CD14-positive monocyte (primary cell): ENCODE measurements at regions not wholly inside any gene's neighbourhood (a gene's known extent, or its start where the extent isn't known, plus 50 kb on each side); places are given as distances from the start of the nearest gene placed in this dataset.

ENCODE experiments used
- DNase-seq, 3 donors: peaks; one replicate each; pipeline ENCODE4 v3.0.0-alpha.2; 2011 to 2022
- H2AFZ ChIP-seq: 2 replicates; pipeline ENCODE4 v1.6.0; 2012; ENCODE audit warnings: mild to moderate bottlenecking, low read depth, low read length, inconsistent platforms; ENCODE audit not compliant: insufficient read depth, poor library complexity, severe bottlenecking
- H3K27ac ChIP-seq, 2 donors: 1 replicate in 1 of 2; 2 replicates in 1 of 2; pipeline ENCODE4 v1.5.1; 2012 to 2013; ENCODE audit warnings: low read length in 2 of 2, control low read depth in 1 of 2, inconsistent platforms in 1 of 2, low read depth in 1 of 2, mild to moderate bottlenecking in 1 of 2
- H3K27me3 ChIP-seq, 2 donors: one replicate each; pipeline versions ENCODE4 v1.6.0 to v1.6.1; 2011 to 2013; ENCODE audit warnings: low read length in 2 of 2; ENCODE audit not compliant: control insufficient read depth in 2 of 2, insufficient read depth in 2 of 2
- H3K36me3 ChIP-seq, 2 donors: replicated peaks in 1 of 2; 1 replicate in 1 of 2; 2 replicates in 1 of 2; pipeline versions ENCODE4 v1.5.1 to v1.6.1; 2012 to 2013; ENCODE audit warnings: low read length in 2 of 2, control low read depth in 1 of 2, inconsistent platforms in 1 of 2, mild to moderate bottlenecking in 1 of 2; ENCODE audit not compliant: insufficient read depth in 2 of 2, control insufficient read depth in 1 of 2
- H3K4me1 ChIP-seq, 2 donors: 1 replicate in 1 of 2; 2 replicates in 1 of 2; pipeline versions ENCODE4 v1.5.1 to v1.6.1; 2012 to 2013; ENCODE audit warnings: low read length in 2 of 2, control low read depth in 1 of 2, inconsistent platforms in 1 of 2, mild to moderate bottlenecking in 1 of 2, moderate library complexity in 1 of 2; ENCODE audit not compliant: insufficient read depth in 2 of 2, control insufficient read depth in 1 of 2
- H3K4me2 ChIP-seq: replicated peaks from 2 replicates; pipeline ENCODE3; 2012; ENCODE audit warnings: low read length, moderate library complexity, mild to moderate bottlenecking; ENCODE audit not compliant: poor library complexity, severe bottlenecking; ENCODE audit errors: extremely low read depth
- H3K4me3 ChIP-seq, 3 experiments: fragments of 200-600 bp in 1 of 3; sonication (generic) in 1 of 3; replicated peaks in 1 of 3; 1 replicate in 2 of 3; 2 replicates in 1 of 3; pipeline ENCODE4 v1.5.1; 2011 to 2013; ENCODE audit warnings: low read length in 3 of 3, mild to moderate bottlenecking in 3 of 3, control low read depth in 2 of 3, low read depth in 2 of 3, inconsistent platforms in 1 of 3, moderate library complexity in 1 of 3
- H3K79me2 ChIP-seq: 2 replicates; pipeline ENCODE4 v1.6.0; 2012; ENCODE audit warnings: mild to moderate bottlenecking, control low read depth, inconsistent platforms, low read length, moderate library complexity; ENCODE audit not compliant: insufficient read depth
- H3K9ac ChIP-seq: 2 replicates; pipeline ENCODE4 v1.6.0; 2017; ENCODE audit warnings: low read length, mild to moderate bottlenecking; ENCODE audit not compliant: insufficient read depth, poor library complexity, severe bottlenecking
- H3K9me3 ChIP-seq, 2 donors: replicated peaks in 1 of 2; 1 replicate in 1 of 2; 2 replicates in 1 of 2; pipeline versions ENCODE4 v1.5.1 to v1.6.1; 2012 to 2013; ENCODE audit warnings: low read length in 2 of 2, control low read depth in 1 of 2; ENCODE audit not compliant: control insufficient read depth in 1 of 2, insufficient read depth in 1 of 2
- H4K20me1 ChIP-seq: 2 replicates; pipeline ENCODE4 v1.6.0; 2012; ENCODE audit warnings: mild to moderate bottlenecking, low read length, control low read depth, moderate library complexity; ENCODE audit not compliant: insufficient read depth
- H3K27ac Mint-ChIP-seq, 7 donors: one replicate each; pipeline ENCODE4 v1.8.0; 2020; ENCODE audit warnings: mild to moderate bottlenecking in 7 of 7, mixed read lengths in 7 of 7, moderate library complexity in 6 of 7, inconsistent platforms in 2 of 7
- H3K27me3 Mint-ChIP-seq, 3 donors: one replicate each; pipeline ENCODE4 v1.8.0; 2021 to 2022; ENCODE audit warnings: low read depth in 3 of 3, mild to moderate bottlenecking in 3 of 3, mixed read lengths in 3 of 3, moderate library complexity in 3 of 3, inconsistent platforms in 1 of 3
- H3K36me3 Mint-ChIP-seq, 2 donors: one replicate each; pipeline ENCODE4 v1.8.0; 2020; ENCODE audit warnings: mixed read lengths in 2 of 2, inconsistent platforms in 1 of 2, mild to moderate bottlenecking in 1 of 2
- H3K4me1 Mint-ChIP-seq: one replicate; pipeline ENCODE4 v1.8.0; 2020; ENCODE audit warnings: mild to moderate bottlenecking, mixed read lengths
- H3K4me3 Mint-ChIP-seq, 2 donors: one replicate each; pipeline ENCODE4 v1.8.0; 2020; ENCODE audit warnings: mild to moderate bottlenecking in 2 of 2, mixed read lengths in 2 of 2, moderate library complexity in 1 of 2
- H3K9me3 Mint-ChIP-seq, 7 donors: one replicate each; pipeline ENCODE4 v1.8.0; 2020 to 2022; ENCODE audit warnings: mixed read lengths in 7 of 7, mild to moderate bottlenecking in 6 of 7, moderate library complexity in 6 of 7, inconsistent platforms in 2 of 7
- CTCF ChIP-seq: fragments of 200-600 bp; IDR thresholded peaks from one replicate; pipeline ENCODE4 v1.8.0; 2022; ENCODE audit warnings: antibody characterized with exemption, mild to moderate bottlenecking
- WGBS: methylation state at CpG from one replicate; pipeline ENCODE4 v1.1.5; 2013; ENCODE audit warnings: missing lambda C conversion rate; ENCODE audit not compliant: insufficient coverage; 5-methylcytosine and 5-hydroxymethylcytosine counted together
- intact Hi-C, 2 donors: fragments of 100-400 bp; cut with micrococcal nuclease; formaldehyde crosslinking; loops; one replicate each; pipeline versions ENCODE4 v1.15.0 to v1.15.1; 2023

GRCh38 chr16:73396556-73396955 is 348.6 kb upstream of the ZFHX3 start:
- H3K9me3 Mint-ChIP-seq, result peaks cover 0 to 4% (median 2%) of the 10 kb centered on the region in 7 donors
- DNase-seq, result no peak
- intact Hi-C loops, result no loop called here

GRCh38 chr16:73390936-73391335 is 343.0 kb upstream of the ZFHX3 start:
- no peak for DNase-seq

More at GRCh38 chr16:73396556-73396955, 348.6 kb upstream of the ZFHX3 start:
- Histone ChIP-seq H3K4me3 (no peak overlapping the region), H3K79me2 (no peaks in the 10 kb centered on the region), H3K4me2 (no peak overlapping the region), H3K9me3 (no peaks in the 10 kb centered on the region), H3K9ac (no peak overlapping the region), H4K20me1 (no peaks in the 10 kb centered on the region), H3K27me3 (no peaks in the 10 kb centered on the region), H3K36me3 (no peaks in the 10 kb centered on the region), H2AFZ (no peak overlapping the region), H3K4me1 (no peaks in the 10 kb centered on the region), H3K27ac (no peak overlapping the region)
- no CpG with 5 or more reads among the region's 3 CpGs for WGBS
- TF ChIP-seq CTCF, result no peak
- Mint-ChIP-seq H3K36me3 (no peaks in the 10 kb centered on the region), H3K4me1 (no peaks in the 10 kb centered on the region), H3K27ac (no peak overlapping the region), H3K27me3 (peaks cover 0 to 4% (median 0%) of the 10 kb centered on the region in 3 donors), H3K4me3 (no peak overlapping the region)

More at GRCh38 chr16:73390936-73391335, 343.0 kb upstream of the ZFHX3 start:
- no peaks in the 10 kb centered on the region for H3K9me3 ChIP-seq
- H3K4me3 ChIP-seq, result no peak overlapping the region
- no peaks in the 10 kb centered on the region for H4K20me1 ChIP-seq
- no peaks in the 10 kb centered on the region for H3K79me2 ChIP-seq
- TF ChIP-seq CTCF, result no peak
- H3K27ac ChIP-seq, result no peak overlapping the region
- H3K4me2 ChIP-seq, result no peak overlapping the region
- no peaks in the 10 kb centered on the region for H3K27me3 ChIP-seq
- no peak overlapping the region for H3K9ac ChIP-seq
- no peaks in the 10 kb centered on the region for H3K4me1 ChIP-seq
- Mint-ChIP-seq H3K36me3 (no peaks in the 10 kb centered on the region), H3K4me1 (peaks cover 2% of the 10 kb centered on the region), H3K27me3 (no peaks in the 10 kb centered on the region), H3K27ac (no peak overlapping the region), H3K4me3 (no peak overlapping the region), H3K9me3 (peaks cover 0 to 12% (median 5%) of the 10 kb centered on the region in 7 donors)
- no peaks in the 10 kb centered on the region for H3K36me3 ChIP-seq
- no peak overlapping the region for H2AFZ ChIP-seq
- 99% methylated on average over 5 of the region's 6 CpGs for WGBS
- intact Hi-C loops, result no loop called here
